ENCODE measurements at regions not wholly inside any gene's neighbourhood (a gene's known extent, or its start where the extent isn't known, plus 50 kb on each side); places are given as distances from the start of the nearest gene placed in this dataset.

- DNase-seq, result no peak
Observed at GRCh38 chr11:109291553-109291952, 130.4 kb upstream of the C11orf87 start.

- no peak for DNase-seq
Observed at GRCh38 chr11:109298865-109299264, 123.1 kb upstream of the C11orf87 start.

- no peak for DNase-seq
Observed at GRCh38 chr11:109300211-109300610, 121.8 kb upstream of the C11orf87 start.

GRCh38 chr11:109302591-109303334 lies 119.2 kb upstream of the C11orf87 start:
- DNase-seq, result no peak

GRCh38 chr11:109303342-109303741 lies 118.6 kb upstream of the C11orf87 start:
- no peak for DNase-seq

GRCh38 chr11:109304159-109304558 lies 117.8 kb upstream of the C11orf87 start:
- DNase-seq, result no peak

- DNase-seq, result no peak
Observed at GRCh38 chr11:109305009-109305408, 117.0 kb upstream of the C11orf87 start.

- no peak for DNase-seq
Observed at GRCh38 chr11:109306322-109306721, 115.7 kb upstream of the C11orf87 start.

- no peak for DNase-seq
Observed at GRCh38 chr11:109307366-109307765, 114.6 kb upstream of the C11orf87 start.

- DNase-seq, result no peak
Observed at GRCh38 chr11:109308551-109308950, 113.4 kb upstream of the C11orf87 start.

- no peak for DNase-seq
Observed at GRCh38 chr11:109309153-109309552, 112.8 kb upstream of the C11orf87 start.

GRCh38 chr11:109317726-109318125 lies 104.3 kb upstream of the C11orf87 start:
- DNase-seq, result no peak

GRCh38 chr11:109320595-109320994 lies 101.4 kb upstream of the C11orf87 start:
- DNase-seq, result no peak

- DNase-seq, result peak; percentile 2
Observed at GRCh38 chr11:109326781-109327180, 95.2 kb upstream of the C11orf87 start.

GRCh38 chr11:109329716-109330115 lies 92.3 kb upstream of the C11orf87 start:
- DNase-seq, result no peak

- DNase-seq, result no peak
Observed at GRCh38 chr11:109338131-109338530, 83.9 kb upstream of the C11orf87 start.

GRCh38 chr11:109342261-109342660 lies 79.7 kb upstream of the C11orf87 start:
- no peak for DNase-seq

GRCh38 chr11:109343242-109343641 lies 78.7 kb upstream of the C11orf87 start:
- no peak for DNase-seq

GRCh38 chr11:109347304-109347703 lies 74.7 kb upstream of the C11orf87 start:
- DNase-seq, result no peak

- no peak for DNase-seq
Observed at GRCh38 chr11:109349276-109350080, 72.5 kb upstream of the C11orf87 start.

GRCh38 chr11:109350091-109350490 lies 71.9 kb upstream of the C11orf87 start:
- DNase-seq, result no peak

- DNase-seq, result no peak
Observed at GRCh38 chr11:109362059-109362458, 59.9 kb upstream of the C11orf87 start.

- no peak for DNase-seq
Observed at GRCh38 chr11:109363682-109364081, 58.3 kb upstream of the C11orf87 start.

GRCh38 chr11:109364851-109365250 lies 57.1 kb upstream of the C11orf87 start:
- DNase-seq, result no peak
